Neural cell (in vitro differentiated cells): ENCODE measurements at regions not wholly inside any gene's neighbourhood (a gene's known extent, or its start where the extent isn't known, plus 50 kb on each side); places are given as distances from the start of the nearest gene placed in this dataset.

Source experiments
- POLR2AphosphoS5 ChIP-seq: IDR thresholded peaks from 2 replicates; pipeline ENCODE4 v1.6.1; 2012
- REST ChIP-seq: IDR thresholded peaks from 2 replicates; pipeline ENCODE4 v1.6.1; 2012; ENCODE audit warnings: borderline replicate concordance
- TAF1 ChIP-seq: IDR thresholded peaks from 2 replicates; pipeline ENCODE4 v1.6.1; 2012; ENCODE audit warnings: low read depth
- TF ChIP-seq, protein P1 (sequence below): fragments of 450-650 bp; IDR thresholded peaks from 2 replicates; pipeline ENCODE4 v1.5.1; 2014; ENCODE audit warnings: antibody characterized with exemption, mild to moderate bottlenecking, moderate library complexity; ENCODE audit not compliant: poor library complexity, severe bottlenecking

- TF ChIP-seq, protein P1, sequence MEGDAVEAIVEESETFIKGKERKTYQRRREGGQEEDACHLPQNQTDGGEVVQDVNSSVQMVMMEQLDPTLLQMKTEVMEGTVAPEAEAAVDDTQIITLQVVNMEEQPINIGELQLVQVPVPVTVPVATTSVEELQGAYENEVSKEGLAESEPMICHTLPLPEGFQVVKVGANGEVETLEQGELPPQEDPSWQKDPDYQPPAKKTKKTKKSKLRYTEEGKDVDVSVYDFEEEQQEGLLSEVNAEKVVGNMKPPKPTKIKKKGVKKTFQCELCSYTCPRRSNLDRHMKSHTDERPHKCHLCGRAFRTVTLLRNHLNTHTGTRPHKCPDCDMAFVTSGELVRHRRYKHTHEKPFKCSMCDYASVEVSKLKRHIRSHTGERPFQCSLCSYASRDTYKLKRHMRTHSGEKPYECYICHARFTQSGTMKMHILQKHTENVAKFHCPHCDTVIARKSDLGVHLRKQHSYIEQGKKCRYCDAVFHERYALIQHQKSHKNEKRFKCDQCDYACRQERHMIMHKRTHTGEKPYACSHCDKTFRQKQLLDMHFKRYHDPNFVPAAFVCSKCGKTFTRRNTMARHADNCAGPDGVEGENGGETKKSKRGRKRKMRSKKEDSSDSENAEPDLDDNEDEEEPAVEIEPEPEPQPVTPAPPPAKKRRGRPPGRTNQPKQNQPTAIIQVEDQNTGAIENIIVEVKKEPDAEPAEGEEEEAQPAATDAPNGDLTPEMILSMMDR, result no peak
- TF ChIP-seq TAF1 (no peak), REST (no peak), POLR2AphosphoS5 (no peak)
These were observed 127.2 kb downstream of the ZNF486 start for GRCh38 chr19:20294181-20294580.
